Activated CD4-positive, alpha-beta T cell treated with anti-CD3 and anti-CD28 coated beads, Interleukin-2, Interleukin-4, amounts not matched to agents 100 ng/mL and 50 ng/mL, durations not matched to agents 16 hours and 8 hours (primary cell): ENCODE measurements at regions not wholly inside any gene's neighbourhood (a gene's known extent, or its start where the extent isn't known, plus 50 kb on each side); places are given as distances from the start of the nearest gene placed in this dataset.

Experiments
- DNase-seq: peaks from one replicate; pipeline ENCODE4 v3.0.0-alpha.2; 2020; ENCODE audit warnings: low spot score

- DNase-seq = no peak
Measured at GRCh38 chr6:129911732-129912131, 50.6 kb upstream of the TMEM244 start.
